Endothelial cell of hepatic sinusoid (primary cell): ENCODE measurements at regions not wholly inside any gene's neighbourhood (a gene's known extent, or its start where the extent isn't known, plus 50 kb on each side); places are given as distances from the start of the nearest gene placed in this dataset.

Experiments
- in situ Hi-C: cut with HindIII; loops from 2 replicates; pipeline ENCODE4 v1.10.0; 2017; ENCODE audit warnings: low sequenced_read_pairs

DNA sequence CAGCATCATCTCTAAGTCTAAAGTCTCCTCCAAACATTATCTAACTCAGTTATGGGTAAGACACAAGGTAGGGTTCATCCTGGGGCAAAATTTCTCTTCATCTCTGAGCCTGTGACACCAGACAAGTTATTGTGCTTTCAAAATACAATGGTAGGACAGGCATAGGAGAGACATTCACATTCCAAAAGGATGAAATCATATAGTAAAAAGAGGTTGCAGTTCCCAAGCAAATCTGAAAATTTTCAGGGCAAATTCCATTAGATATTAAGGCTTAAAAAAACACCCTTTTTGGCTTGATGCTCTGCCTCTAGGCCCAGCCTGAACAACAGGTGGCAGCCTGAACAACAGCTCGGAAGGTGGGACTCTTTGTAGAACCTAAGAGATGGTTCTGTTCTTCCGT lies 448.3 kb upstream of the SLIT2 start:
- in situ Hi-C loops: no loop called here

DNA sequence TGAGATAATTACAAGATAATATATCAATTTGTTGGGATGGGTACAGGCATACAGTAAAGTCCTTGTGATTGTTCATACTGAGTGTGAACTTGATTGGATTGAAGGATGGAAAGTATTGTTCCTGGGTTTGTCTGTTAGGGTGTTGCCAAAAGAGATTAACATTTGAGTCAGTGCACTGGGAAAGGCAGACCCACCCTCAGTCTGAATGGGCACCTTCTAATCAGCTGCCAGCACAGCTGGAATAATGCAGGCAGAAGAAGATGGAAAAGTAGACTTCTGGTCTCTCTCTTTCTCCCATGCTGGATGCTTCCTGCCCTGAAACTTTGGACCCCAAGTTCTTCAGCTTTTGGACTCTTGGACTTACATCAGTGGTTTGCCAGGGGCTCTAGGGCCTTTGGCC lies 457.9 kb upstream of the SLIT2 start:
- in situ Hi-C loops: no loop called here

DNA sequence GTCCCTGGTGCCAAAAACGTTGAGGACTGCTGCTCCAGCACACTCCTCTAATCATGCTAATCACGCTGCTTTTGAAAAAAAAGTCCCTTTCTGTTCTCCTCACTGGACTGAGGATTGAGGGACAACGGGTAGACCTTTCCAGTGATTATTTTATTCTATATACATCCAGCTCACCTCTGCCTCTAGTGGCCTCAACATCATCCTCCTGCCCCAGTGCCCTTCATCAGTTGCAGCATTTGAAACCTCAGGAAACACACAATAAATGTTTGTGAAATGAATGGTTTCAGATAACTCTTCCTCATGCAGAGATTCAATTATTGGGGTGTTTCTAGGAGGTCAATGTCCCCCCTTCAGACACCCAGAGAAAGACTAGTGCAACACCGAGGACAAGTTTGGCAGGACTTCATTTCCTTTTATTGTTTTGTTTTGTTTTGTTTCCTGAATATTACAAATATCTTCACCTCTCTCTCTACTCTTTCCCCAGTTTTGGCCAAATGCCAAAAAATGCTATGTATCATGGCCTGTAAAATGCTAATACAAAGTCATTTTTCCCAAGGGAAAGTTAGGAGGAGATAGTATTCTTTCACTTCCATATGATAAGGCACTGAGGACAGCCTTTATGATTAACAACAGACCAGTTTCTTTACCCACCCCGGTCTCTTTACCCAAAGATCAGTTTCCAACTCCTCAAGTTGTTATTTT lies 460.1 kb upstream of the SLIT2 start:
- in situ Hi-C loops: no loop called here

DNA sequence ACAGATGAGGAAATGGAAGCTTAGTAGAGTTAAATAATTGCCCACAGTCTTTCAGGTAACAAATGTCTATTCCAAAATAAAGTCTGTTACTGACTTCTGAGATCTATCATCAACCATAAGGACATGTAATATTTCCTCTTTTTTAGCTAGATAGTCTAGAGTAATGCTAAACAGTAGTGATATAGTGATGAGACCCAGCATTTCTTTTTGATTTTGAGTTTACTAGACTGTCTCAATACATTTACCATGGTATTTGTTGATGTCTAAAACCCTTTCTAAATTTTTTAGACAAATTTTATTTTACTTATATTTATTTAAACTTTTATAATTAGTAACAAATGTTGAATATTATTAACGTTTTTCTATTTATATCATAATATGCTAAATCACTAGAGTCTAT lies 465.1 kb upstream of the SLIT2 start:
- in situ Hi-C loops: no loop called here

DNA sequence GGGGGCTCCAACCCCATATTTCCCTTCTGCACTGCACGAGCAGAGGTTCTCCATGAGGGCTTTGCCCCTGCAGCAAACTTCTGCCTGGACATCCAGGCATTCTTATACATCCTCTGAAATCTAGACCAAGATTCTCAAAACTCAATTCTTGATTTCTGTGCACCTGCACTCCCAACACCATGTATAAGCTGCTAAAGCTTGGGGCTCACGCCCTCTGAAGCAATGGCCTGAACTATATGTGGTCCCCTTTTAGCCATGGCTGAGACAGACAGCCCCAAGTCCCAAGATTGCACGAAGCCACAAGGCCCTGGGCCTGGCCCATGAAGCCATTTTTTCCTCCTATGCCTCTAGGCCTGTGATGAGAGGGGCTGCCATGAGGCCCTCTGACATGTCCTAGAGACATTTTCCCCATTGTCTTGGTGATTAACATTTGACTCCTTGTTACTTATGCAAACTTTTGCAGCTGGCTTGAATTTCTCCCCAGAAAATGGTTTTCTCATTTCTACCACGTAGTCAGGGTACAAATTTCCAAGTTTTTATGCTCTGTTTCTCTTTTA lies 468.0 kb upstream of the SLIT2 start:
- in situ Hi-C loops: no loop called here

DNA sequence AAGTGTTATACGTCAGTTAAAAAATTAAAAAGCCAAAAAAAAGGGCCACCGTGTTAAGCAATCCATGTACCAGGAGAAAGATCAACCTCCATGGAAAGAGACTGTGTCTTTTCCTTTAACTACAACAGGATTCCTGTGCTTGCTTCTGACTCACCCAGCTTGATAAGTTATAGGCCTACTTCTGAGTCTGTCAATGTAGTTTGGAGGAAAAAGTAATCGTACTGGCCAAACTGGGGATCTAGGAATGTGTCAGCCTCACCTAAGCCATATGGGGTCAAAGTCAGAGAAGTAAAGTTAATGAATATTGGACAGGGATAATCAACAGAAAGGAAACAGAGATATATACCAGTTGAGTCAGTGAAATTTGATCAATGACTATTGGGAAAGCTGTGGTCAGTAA lies 470.8 kb upstream of the SLIT2 start:
- in situ Hi-C loops: no loop called here

DNA sequence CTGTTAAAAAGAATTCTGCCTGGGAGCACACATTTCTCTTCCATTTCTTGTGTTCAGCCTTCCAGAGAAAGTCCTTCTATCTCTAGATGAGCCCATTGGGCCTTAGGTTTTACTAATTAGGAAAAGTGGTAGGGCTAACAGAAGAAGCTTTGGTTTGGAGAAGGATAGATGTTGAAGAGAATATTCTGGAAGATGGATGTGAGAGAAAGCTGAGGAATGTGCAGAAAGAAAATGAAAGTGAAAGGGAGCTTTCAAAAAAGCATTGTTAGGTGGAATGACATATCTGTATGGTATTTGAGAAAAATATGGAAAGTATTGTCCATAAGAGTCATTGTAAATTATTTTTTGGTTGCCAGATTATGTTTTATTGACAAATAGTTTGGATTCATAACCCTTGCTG lies 474.8 kb upstream of the SLIT2 start:
- in situ Hi-C loops: no loop called here

DNA sequence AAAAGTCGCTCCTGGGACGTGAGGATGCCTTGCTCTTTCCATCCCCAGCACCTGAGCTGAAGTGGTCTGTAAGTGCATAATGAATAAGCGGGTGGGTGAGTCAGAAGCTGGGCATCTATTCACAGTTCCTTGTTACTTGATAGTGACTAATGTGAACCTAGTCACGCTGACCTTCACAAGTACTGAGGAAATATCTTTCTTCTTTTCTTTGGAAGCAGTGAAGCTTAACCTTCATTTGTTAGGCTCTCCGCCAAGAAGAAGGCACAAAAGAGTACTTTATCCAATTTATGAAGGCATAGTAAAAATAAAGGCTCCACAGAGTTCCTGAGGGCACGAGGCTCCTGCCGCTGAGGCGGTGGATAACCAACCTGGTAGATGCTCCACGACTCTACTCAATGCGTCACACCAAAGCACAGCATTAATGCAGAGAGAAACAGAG lies 475.7 kb upstream of the SLIT2 start:
- in situ Hi-C loops: no loop called here

DNA sequence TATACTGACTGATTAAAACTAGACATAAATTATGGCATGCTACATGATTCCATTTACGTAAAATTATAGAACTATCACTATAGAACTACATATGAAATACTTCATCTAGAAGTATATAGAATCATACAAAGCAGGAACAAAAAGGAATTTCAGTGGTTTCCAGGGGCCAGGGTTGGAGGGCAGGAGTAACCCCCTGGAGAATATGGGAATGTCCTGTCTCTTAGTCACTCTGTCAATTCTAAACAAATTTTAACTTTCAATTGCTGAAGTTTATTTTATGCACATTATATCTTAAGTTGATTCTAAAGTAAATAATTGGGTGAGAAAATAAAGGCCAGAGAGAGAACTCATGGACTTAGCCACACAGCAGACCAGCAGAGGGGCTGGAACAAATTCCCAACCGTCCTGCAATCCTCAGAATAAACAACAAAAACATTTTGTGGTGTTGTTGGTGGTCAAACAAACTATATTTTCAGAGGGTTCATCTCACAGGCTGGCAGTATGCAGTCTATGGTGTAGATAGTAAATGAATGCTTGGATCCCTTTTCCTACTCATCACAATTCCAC lies 476.9 kb upstream of the SLIT2 start:
- in situ Hi-C loops: no loop called here

DNA sequence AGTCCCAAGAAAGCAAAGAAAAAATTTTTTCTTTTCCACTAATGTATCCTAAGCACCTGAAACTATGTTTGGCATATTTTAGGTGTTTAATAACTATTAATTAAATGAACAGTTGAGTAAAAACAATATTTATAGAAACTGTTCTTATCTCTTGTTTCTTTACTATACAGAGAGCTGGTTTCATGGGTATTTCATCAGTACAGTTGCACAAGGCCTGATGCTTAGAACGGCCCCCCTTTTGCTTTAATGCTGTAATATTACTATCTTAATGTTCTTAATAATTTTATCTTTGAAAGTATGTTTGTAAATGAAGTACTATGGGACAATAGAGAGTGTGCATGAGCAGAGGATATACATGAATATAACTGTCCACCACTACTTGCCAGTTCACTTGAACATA lies 479.1 kb upstream of the SLIT2 start:
- in situ Hi-C loops: no loop called here

DNA sequence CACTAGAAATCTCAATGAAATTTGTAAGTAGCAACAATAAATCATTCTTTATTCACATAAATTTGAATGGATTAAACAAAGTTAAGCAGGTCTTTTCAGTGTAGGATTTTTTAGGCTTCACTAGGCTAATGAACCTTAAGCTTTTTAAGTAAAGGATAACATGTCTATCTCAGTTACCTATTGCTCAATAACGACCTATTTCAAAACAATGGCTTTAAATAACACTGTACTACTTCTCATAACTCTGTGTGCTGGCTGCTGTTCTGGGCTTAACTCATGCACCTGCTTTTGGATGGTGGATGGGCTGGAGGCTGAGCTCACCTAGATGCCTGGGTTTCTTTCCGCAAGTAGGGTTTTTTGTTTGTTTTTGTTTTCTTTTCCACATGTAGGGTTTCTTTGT lies 495.0 kb upstream of the SLIT2 start:
- in situ Hi-C loops: no loop called here

DNA sequence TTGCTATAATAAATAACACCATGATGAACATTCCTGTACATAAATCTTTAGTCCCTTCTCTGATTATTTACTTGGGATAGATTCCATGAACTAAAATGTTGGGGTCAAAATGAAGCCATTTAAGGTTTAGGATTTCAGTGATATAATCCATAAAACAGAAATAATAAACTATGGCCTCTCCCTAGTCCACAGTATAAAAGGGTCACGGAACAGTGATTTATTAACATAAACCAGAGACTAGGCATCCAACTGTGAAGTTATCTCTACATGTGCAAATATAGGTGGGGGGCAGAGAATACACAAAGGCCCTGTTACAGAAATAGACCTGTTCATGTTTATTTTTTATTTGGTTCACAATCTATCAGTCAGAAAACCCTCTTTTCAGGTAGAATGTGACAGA lies 499.1 kb upstream of the SLIT2 start:
- in situ Hi-C loops: no loop called here

DNA sequence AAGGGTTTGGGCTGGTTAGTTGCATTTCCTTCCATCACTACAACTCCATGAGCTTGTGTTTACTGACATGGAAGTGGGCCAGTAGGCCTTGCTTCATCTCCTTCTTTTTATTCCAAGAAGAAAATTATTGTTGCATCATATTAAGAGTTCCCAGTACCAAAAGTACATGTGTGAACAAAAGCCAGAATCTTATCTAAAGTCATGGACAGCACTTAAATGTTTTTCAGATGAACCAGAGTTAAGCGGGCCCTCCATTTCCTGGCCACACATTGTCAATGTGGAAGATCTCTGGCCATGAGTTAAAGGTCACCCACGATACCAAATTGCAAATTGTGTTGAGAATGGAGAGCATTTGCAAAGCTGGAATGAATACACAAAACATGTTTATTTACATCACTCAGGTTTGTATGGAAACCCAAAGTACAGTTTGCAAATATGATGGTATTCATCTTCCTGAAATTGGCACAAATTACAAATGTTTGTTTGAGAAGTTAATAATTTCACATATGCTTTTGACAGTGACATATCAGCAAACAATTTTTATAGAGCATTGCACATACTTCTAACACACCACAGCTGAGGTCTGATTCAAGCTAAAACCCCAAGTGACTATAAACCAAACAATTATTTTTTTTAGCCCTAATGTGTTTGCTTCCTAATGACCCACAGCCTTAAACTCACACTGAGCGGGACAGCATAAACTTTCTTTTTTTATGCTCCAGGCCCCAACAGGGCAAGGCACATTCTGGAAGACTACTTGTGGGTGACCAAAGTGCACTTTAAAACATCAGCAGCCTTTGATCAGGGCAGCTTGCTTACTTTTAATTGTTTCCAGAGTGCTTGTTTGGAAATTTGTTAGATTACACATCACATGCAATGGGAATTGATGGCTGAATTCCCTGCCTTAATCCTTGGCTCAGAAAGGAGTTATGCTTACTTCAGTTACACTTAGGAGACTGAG lies 502.9 kb upstream of the SLIT2 start:
- in situ Hi-C loops: no loop called here

DNA sequence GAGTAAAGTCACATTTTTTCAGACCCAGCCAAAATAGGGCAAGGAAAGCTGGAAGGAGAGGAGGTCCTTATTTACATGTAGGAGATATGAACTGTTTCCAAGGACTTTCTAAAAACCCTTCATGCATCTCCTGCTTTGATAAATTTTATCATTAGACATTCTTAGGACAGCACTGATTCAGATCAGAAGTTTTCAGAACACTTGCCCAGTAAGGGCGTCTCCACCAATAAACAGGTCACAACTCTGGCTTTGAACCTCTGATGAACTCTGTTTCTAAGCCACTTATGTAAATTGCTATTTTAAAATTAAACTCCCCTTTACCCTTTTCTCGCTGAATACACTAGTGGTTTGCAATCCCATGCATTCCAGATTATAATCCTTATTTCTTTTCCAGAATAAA lies 505.3 kb upstream of the SLIT2 start:
- in situ Hi-C loops: no loop called here

DNA sequence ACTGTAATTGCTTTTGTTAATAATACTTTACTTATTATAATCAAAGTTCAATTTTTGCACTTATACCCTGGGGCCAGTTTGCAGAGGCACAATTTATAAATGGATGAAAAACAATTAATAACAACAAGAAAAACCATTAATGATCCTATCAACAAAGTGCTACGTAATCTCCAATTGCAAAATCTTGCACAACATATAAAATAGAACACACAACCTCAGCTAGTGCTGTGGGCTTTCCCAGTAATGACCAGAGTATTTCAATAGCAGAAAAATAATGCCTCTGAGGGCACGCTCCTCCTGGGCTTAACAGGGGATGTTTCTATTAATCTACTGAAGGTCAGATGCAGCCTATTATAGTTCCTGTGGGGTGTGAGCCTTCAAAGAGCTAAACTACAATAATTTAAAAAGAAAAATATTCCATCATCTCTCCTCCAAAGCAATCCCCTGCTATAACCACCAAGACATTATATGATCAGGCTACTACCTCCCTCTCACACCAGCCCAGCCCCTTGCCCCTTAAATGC lies 508.5 kb upstream of the SLIT2 start:
- in situ Hi-C loops: no loop called here

DNA sequence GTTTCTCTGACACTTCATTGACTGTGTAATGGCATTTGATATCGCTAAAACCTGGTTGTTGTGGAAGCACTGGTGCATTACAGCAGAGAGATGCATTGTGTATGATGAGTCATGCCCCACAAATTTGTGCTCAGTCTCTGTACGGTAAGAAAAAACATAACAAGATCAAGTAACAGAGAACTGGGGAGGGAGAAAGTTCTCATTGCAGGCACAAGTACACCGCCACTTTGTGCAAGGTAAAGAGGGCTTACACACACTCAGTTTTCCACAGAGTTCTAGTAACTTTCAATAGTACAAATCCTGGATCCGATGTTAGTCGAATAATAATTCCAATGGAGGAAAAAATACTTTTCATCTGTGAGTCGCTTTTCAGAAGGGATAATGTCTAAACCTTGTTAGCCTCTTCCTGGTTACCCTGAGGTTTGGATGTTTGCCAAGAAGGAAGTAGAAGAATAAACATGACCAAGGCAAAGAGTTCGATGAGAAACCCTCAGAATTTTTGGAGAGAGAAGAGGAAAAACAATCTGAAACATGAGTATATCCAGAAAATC lies 512.5 kb upstream of the SLIT2 start:
- in situ Hi-C loops: no loop called here

DNA sequence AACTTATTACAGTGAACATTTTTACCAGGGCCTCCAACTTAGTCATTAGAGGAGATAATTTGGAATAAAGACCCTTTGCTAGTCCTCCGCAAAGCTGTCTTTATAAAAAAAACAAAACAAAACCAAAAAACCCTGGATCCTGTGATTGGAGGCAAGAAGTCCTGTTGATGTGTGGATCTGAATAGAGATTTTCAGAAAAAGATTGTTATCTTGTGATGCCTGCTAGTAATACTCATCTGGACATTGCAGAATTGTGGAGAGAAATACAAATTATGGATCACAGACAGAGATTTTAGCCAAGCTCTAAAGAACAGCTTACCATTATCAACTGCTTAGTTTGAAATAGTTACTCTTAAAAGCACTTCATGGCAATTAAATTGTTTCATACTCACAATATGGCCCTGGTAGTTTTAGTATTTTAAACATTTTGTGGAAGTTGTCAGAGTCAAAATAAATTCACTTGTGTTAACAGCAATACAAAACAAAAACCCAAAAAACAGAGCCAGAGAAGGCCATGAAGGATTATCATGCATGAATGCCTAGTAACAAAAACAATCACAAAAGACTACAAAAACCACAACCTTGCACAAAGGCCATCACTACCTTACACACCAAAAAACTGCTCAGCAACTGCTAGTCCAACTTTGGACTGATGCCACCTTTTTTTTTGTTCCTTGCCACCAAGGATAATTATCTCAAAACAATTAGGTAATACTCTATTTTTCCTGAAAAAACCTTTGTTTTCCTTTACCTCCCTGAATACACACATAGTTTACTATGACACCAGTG lies 514.5 kb upstream of the SLIT2 start:
- in situ Hi-C loops: no loop called here

DNA sequence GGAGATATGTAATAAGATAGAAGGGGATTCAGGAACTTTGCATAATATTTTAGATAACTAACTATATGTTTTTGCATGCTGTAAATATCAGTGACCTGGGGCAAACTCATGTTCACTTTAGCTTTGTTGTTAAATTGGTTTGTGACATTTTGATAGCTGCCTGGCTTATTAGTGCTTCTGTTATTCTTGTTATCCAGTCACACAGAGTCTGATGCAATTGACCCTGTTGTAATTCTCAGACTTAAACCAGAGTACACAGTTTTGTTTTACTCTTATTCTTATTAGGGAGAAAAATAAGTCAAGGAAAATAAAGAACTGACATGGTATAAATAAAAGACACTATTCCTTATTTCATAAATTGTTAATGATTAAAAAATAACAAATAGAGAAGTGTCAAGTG lies 516.7 kb upstream of the SLIT2 start:
- in situ Hi-C loops: no loop called here

DNA sequence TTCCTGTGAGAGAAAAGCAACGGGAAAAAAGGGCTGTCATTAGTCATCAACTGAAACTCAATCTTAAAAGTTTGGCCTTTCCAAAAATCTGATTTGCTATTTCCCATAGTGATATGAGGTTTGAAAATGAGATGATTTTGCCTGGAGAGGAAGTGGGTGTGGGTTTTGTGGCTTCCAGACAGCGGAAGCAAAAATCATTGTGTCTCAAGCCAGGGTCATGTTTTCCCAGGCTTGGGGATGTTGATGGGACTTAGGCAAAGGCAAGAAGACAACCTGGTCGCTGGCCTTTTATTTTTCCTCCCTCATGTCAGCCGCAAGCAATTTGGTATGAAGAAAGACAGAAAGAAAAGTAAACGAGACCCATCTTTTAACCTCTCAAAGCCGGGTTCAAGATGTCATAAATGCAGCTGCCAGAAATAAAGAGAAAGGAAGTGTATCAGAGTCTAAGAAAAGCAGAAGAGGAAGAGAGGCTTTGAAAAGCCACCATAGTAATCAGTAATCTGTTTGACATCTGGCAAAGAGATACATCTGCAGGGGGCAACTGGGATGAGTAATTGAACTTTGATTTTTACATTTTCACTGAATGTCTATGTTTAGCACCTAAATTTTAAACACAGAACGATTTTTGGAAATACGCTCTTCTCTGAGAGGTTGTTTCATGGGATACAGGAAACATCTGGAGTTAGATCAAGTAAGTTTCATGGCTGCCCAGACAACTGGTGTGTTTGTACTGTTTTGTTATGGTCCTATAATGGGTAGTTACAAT lies 521.6 kb upstream of the SLIT2 start:
- in situ Hi-C loops: no loop called here

DNA sequence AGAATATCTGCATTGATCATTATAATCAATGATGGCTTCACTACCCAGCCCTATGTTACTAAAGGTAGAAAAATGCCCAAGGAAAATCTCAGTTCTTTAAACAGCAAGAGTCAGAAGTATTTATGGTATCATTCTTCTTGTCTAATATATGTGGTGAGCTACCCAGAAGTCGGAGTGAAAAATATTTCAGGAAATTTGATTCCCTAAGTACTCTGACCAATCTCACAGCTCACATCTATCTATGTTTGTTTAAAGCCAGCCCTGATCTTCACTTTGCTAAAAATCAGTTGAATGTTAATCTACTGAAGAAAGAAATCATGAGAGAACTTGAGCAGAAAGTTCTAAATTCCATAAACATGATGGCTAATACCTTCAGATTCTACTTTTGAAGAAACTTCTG lies 522.9 kb upstream of the SLIT2 start:
- in situ Hi-C loops: no loop called here
